Lower leg skin (tissue), 4 donors: ENCODE measurements at regions not wholly inside any gene's neighbourhood (a gene's known extent, or its start where the extent isn't known, plus 50 kb on each side); places are given as distances from the start of the nearest gene placed in this dataset.

Source experiments
- DNase-seq, 2 donors: peaks; one replicate each; pipeline ENCODE4 v3.0.0-alpha.2; 2019; ENCODE audit warnings: low spot score in 2 of 2
- H3K4me3 ChIP-seq: fragments of 200-600 bp; sonication (generic); 2 replicates; pipeline ENCODE4 v1.5.1; 2017; ENCODE audit warnings: mild to moderate bottlenecking, low read depth; ENCODE audit not compliant: poor library complexity, severe bottlenecking
- POLR2A ChIP-seq, 2 donors: fragments of 450-650 bp; IDR thresholded peaks; one replicate each; pipeline ENCODE4 v1.6.1; 2016 to 2017; ENCODE audit warnings: antibody characterized with exemption in 2 of 2, mild to moderate bottlenecking in 1 of 2, moderate library complexity in 1 of 2
- WGBS, 2 donors: methylation state at CpG; one replicate each; pipeline ENCODE4 v1.1.5; 2018; 5-methylcytosine and 5-hydroxymethylcytosine counted together
- intact Hi-C: fragments of 100-400 bp; cut with DNase I; formaldehyde crosslinking; loops from one replicate; pipeline ENCODE4 v1.15.0; 2023; ENCODE audit warnings: low total_unique reads
- TF ChIP-seq, protein P1 (sequence below), 3 donors: fragments of 450-650 bp; IDR thresholded peaks; one replicate each; pipeline ENCODE4 v1.5.1; 2016; ENCODE audit warnings: antibody characterized with exemption in 3 of 3, mild to moderate bottlenecking in 3 of 3, moderate library complexity in 2 of 3

DNA sequence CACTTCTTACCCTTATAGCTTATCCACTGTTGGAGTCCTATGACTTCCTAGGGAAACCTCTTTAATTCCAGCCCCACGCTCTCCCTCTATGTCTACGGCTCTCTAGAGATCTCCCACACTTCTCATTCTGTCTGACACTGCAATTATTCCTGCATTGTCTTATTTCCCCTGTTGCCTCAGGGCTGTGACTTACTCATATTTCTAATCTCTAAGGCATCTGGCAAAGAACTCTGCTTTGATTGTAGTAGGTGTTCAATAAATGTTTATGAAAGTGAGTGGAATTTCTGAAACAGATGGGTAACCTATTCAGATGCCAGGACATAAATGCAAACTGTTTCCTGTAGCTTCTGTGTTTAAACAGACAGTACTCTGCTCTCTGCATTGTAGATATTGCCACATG lies 102.4 kb upstream of the SERTM1 start:
- no peak overlapping the region for H3K4me3 ChIP-seq
- no peak for TF ChIP-seq POLR2A (IDR thresholded peaks at IDR 0.05)
- TF ChIP-seq, protein P1, sequence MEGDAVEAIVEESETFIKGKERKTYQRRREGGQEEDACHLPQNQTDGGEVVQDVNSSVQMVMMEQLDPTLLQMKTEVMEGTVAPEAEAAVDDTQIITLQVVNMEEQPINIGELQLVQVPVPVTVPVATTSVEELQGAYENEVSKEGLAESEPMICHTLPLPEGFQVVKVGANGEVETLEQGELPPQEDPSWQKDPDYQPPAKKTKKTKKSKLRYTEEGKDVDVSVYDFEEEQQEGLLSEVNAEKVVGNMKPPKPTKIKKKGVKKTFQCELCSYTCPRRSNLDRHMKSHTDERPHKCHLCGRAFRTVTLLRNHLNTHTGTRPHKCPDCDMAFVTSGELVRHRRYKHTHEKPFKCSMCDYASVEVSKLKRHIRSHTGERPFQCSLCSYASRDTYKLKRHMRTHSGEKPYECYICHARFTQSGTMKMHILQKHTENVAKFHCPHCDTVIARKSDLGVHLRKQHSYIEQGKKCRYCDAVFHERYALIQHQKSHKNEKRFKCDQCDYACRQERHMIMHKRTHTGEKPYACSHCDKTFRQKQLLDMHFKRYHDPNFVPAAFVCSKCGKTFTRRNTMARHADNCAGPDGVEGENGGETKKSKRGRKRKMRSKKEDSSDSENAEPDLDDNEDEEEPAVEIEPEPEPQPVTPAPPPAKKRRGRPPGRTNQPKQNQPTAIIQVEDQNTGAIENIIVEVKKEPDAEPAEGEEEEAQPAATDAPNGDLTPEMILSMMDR (IDR thresholded peaks at IDR 0.05), result no peak
- 46 to 55% methylated on average over 2 of the region's 2 CpGs for WGBS, 2 donors
- intact Hi-C loops, result no loop called here
- DNase-seq, result no peak

DNA sequence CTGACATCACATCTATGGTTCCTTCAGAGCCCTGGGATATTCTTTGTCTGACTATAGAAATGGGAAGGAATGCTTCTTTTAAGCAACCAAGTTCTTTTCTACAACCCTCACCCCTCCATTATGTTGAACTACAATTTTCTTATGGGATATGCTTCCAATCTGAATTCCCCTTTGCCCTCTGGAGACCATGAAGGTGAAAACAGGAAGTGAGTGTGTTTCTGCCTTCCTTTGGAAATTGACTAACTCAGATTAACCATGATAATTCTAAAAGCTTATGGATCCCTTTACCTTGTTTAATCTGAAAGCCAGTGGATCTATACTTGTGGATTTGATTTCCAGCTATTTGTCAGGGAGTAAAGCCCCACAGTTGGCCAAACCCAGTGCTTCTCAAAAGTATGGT lies 90.8 kb upstream of the SERTM1 start:
- intact Hi-C loops, result no loop called here
- DNase-seq, result no peak

DNA sequence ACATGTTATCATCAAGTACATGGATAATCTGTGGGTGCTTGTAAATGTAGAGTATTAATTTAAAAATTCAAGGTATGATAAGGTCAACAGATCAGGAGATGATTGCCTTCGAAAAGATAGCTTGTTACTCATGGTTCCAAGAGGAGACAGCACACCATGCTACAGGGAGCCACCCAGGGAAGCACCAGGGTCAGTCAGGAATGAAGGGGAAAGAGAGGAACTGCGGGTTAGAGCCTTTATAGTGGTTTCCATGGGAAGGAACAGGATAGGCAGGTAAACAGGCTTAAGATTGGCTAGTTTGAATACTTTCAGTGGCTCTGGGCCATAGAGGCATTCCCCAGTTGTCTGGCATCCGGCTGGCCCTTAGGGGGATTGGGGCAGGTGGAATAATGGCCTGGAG lies 74.2 kb upstream of the SERTM1 start:
- TF ChIP-seq, protein P1 (IDR thresholded peaks at IDR 0.05), result no peak
- TF ChIP-seq POLR2A (IDR thresholded peaks at IDR 0.05), result no peak
- 65% methylated on average over 3 of the region's 3 CpGs for WGBS, 2 donors
- H3K4me3 ChIP-seq, result no peak overlapping the region
- no peak for DNase-seq
- intact Hi-C loops, result no loop called here

More for the DNA sequence above, 90.8 kb upstream of the SERTM1 start:
- no peak for TF ChIP-seq POLR2A (IDR thresholded peaks at IDR 0.05)
- TF ChIP-seq, protein P1 (IDR thresholded peaks at IDR 0.05), result no peak
- no peak overlapping the region for H3K4me3 ChIP-seq

DNA sequence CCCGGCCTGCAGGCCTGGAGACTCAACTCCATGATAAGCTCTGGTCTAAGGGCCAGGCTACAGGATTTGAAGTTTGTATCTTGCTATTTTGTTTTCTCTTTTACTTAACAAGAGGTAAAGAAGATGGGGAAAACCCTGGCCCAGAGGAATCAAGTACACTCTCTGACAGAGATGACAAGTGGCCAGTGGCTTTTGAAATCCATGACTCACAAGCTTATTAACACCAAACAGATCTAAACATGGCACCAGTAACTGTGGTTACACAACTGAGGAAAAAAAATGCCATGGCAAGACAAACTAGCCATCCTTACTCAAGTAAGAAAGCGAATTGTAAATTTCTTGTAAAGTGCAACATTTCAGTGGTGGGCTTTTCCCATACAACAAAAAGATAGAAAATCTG lies 72.6 kb upstream of the SERTM1 start:
- no peak overlapping the region for H3K4me3 ChIP-seq
- intact Hi-C loops, result no loop called here
- WGBS, 2 donors, result 88 to 94% methylated on average over 2 of the region's 2 CpGs
- DNase-seq, result peak in 1 of 2 donors; percentile 15
- TF ChIP-seq, protein P1 (IDR thresholded peaks at IDR 0.05), result no peak
- TF ChIP-seq POLR2A (IDR thresholded peaks at IDR 0.05), result no peak

DNA sequence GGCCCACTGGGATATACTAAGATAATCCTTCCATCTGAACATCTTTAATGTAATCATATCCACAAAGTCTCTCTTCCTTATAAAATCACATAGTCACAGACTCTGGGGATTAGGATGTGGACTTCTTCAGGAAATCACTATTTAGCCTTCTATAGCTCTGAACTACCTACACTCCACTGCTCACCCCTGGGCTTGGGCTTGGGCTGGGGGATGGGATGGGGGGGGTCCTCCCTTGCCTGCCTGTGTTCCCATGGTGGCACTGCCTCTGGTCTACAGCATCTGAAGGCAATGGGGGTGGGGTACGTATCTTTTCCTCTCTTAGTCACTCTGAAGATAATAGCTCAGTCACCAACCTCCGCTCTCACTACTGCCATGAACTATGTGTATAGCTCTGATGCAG lies 67.8 kb upstream of the SERTM1 start:
- intact Hi-C loops, result no loop called here
- no peak for TF ChIP-seq POLR2A (IDR thresholded peaks at IDR 0.05)
- TF ChIP-seq, protein P1 (IDR thresholded peaks at IDR 0.05), result no peak
- WGBS, 2 donors, result 83 to 85% methylated on average over 2 of the region's 2 CpGs
- no peak overlapping the region for H3K4me3 ChIP-seq
- no peak for DNase-seq

DNA sequence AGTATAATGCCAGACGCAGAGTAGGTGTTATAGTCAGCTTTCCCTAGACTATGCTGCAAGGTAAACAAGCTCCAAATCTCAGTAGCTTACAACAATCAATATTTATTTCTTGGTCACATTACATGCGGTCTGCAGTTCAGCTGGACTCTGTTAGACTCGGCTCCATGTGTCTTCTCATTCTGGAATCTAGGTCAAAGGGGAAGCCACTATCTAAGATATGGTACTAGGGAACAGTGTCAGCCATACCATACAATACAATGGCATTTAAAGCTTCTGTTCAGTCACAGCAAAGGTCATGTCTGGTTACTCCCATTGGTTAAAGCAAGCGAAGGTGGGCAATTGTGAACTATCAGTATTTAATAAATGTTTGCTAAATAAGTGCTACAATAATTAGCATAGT lies 65.3 kb upstream of the SERTM1 start:
- WGBS, 2 donors, result 84 to 86% methylated on average over 4 of the region's 4 CpGs
- intact Hi-C loops, result no loop called here
- H3K4me3 ChIP-seq, result no peak overlapping the region
- no peak for DNase-seq
- TF ChIP-seq, protein P1 (IDR thresholded peaks at IDR 0.05), result no peak
- TF ChIP-seq POLR2A (IDR thresholded peaks at IDR 0.05), result no peak
